HG03135 (cell line): ENCODE measurements at regions not wholly inside any gene's neighbourhood (a gene's known extent, or its start where the extent isn't known, plus 50 kb on each side); places are given as distances from the start of the nearest gene placed in this dataset.

Source experiments
- ATAC-seq: cut with Tn5 transposase; IDR thresholded peaks from one replicate; pipeline ENCODE4 v1.9.1; 2021; ENCODE audit warnings: mild to moderate bottlenecking, moderate library complexity; ENCODE audit not compliant: unreplicated experiment

DNA sequence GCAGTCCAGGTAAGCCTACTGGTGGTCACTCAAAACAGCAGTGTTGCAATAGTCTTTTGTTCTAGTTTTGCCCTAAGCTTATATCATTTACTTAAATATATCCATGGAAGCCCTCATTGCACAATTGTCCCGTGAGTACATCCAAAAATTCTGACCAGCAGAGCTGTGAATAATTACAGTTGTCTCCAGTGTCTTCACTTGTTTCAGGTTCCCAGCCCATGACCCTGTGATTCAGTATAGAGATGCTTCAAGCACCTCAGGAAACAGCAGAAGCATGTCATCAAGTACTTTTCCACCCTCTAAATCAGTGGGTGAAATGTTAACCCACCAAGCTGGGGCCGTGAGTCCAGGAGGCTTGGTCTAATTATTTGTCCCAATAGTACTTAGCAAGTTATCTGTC is 214.9 kb upstream of the RPS6KA3 start:
- ATAC-seq, result no peak

DNA sequence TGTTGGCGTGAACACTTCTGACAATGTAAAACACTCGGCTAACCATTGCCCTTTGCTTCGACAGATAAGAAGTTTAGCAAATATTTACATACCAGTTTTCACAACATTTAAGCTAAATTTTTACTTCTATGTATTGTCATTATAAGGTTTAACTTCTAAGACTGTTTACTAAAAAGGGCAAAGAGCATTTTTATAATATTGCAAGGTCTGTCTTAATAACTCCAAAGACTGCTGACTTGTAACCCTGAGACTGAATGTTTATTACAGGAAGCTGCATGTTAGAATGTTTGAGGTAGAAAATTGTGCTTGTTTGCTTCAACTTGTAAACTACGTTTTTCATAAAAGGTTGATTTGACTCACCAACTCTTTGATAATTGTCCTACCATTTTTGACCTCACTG is 213.2 kb upstream of the RPS6KA3 start:
- no peak for ATAC-seq

DNA sequence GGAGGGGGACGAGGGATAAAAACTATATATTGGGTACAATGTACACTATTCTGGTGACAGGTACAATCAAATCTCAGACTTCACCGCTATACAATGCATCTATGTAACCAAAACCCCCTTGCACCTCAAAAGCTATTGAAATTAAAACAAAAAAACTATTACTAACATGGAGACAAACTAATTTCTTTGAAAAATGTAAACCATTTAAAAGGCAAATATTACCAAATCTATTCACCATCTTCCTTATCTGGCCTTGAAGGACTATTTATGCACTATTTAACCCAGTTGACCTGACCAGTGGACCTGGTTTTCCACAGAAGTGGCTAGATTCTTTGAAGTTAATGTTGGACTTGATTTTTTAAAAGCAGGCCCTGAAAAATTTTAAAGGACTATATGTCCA is 212.3 kb upstream of the RPS6KA3 start:
- ATAC-seq, result no peak

DNA sequence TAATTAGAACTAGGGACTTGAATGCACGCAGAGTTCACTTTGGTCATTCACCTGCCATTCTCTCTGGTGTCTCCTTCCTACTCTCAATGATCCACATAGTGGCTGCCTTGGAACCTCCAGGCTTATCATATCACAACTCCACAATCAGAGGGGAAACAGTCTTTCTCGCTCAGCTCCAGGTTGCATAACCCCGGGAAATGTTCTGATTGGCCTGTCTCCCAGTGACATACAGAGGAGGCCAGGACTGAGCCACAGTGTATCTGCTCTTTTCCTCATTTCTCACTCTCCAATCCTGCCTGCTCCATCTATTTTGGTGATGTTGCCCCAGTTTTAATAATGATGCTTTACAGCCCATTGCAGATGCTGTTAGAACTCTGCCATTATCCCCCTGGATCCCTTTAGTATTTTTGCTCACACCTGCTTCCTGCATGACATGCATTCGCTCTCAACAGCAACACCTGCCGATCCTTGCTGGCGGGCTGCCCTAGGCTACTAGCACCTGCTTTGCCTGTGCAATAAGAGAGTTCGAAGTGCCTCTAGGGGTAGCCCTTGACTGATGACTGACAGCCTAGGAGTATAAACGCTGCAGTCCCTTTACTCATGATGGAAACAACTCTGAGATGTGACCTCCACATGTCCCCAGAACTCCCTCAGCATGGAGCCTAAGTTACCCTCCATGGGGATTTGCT is 211.3 kb upstream of the RPS6KA3 start:
- ATAC-seq, result no peak

GRCh38 chrX:20477219-20477618 is 210.5 kb upstream of the RPS6KA3 start:
- no peak for ATAC-seq

DNA sequence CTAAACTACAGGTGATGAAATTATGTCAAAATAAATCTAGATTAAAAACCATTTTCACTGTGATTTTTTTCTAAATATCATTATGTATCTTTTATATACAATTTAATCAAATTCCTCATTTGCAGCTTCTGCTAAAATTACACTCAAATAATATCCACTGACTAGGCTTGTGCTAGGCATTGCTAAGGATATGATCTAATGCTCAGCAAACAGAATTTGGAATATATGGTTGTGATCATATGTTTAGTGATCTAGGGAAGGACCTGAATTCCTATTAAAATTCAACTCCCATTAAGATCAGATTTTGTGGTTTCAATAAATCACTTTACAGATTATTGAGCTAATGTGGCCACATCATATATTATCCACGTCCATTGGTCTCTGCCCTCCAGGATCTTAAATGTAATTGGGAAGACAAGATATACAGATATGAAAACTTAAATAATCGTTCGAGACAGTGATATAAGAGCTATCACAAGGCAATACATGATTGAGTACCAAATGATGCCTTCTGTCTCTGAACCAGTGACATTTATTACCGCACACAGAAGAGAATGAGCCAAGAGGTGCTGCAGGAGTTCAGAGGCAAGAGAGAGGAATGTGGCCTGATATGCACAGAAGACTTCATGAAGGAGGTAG is 206.0 kb upstream of the RPS6KA3 start:
- ATAC-seq, result no peak

GRCh38 chrX:20472148-20472547 is 205.4 kb upstream of the RPS6KA3 start:
- no peak for ATAC-seq

DNA sequence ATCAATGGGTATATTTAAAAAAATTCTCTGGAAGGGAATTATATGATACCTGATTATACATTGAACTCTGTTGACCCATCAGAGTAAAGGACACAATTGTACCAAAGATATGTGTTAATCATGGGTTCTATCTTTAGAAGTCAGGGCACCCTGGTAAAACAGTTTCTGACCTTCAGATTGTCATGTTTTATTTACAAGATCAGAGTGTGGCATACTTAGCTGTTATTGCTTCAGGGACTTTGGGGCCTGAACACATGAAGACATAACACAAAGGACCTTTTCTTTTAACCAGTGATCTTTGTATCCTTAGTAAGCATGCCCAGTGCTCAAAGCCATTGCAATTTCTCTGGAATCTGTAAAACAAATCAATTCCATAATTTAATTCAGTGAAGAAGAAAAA is 204.8 kb upstream of the RPS6KA3 start:
- ATAC-seq, result no peak

DNA sequence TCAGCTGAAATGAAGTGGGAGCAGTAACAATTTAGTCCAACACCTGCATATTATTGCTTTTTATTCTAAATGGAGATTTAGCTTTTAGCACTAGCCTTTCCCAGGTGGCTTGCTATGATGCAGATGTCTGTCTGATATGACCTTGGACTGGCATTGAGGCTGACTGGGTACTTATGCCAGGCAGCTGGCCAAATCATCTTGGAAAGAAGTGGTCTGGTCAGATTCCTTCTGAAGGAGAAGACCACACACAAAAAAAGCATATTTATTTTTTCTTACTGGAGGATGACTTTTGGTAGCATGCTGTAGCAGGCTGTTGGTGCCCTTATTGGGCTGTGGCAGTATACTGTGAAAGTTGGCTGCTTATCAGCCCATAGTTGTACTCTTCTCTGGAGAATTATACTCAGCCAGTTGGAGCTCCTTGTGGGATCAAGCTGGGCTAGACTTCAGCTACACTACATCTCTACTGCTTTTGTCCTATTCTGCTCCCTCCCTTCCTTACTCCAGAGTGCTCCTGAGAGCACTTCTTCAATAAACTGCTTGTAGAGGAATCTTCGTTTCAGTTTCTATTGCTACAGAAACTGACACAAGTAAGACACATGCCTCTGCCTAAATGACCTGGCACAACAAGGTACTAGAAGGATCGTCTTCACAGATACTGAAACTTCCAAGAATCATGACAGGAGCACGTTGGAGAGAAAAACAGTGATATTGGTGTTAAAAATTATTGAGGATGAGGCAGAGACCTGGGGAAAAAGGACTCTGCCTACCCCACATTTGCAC is 196.8 kb upstream of the RPS6KA3 start:
- ATAC-seq, result no peak

GRCh38 chrX:20461576-20461975 is 194.9 kb upstream of the RPS6KA3 start:
- no peak for ATAC-seq

GRCh38 chrX:20461002-20461401 is 194.3 kb upstream of the RPS6KA3 start:
- no peak for ATAC-seq

DNA sequence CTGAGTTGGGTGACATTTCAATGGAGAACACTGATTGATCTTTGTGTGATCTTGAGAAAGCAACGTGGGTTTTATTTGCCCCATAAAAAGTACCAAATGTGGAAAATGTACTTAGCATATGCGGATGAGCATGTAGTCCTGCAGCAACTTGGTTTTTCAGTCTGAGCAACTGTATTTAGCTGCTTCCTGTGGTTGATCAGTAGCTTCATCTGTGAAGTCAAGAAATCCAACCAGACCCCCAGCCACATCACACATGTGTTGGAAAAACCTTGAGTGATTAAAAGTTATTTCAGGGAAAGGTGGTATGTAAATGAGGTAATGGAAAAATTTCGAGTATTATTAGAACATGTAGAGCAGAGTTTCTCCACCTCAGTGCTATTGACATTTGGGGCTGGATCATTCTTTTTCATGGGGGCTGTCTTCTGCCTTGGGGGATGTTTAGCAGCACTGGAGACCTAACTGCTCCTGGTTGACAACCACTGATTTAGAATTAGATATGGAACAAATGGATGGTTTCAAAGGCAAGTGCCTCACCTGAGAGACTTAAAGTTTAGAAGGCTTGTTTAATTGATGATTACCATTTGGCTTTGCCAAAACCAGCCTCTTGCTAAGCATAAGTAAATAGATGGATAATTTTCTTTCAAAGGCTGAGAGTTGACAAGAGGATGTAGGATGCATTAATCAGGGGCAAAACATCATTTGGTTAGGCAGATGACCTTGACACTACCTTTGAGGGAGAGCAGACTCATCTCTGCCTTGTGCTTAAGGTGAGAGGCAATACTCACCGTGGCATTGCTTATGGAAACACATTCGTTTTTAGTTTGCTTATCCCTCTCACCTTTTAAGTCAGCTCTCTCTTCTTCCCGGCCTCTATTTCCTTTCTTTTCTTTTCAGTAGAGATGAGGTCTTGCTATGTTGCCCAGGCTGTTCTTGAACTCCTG is 193.0 kb upstream of the RPS6KA3 start:
- no peak for ATAC-seq

DNA sequence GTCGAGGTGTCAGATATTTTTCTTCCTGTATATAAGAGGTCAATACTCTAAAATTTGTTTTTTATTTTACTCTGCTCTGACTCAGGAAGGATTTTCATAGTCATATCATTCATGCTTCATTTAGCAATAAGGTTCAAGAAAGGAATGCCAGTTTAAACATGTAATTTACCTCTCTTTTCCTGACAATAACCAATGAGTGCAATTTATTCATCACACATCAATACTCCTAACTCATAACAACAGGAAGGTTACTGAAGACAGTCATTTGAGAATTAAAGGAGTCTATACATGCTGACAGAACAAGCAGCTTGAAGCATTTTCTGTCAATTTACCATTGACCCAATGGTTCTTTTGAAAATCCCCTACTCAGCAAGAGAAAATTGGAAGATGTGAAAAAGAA is 190.3 kb upstream of the RPS6KA3 start:
- ATAC-seq, result no peak

GRCh38 chrX:20455001-20455400 is 188.3 kb upstream of the RPS6KA3 start:
- ATAC-seq, result no peak

DNA sequence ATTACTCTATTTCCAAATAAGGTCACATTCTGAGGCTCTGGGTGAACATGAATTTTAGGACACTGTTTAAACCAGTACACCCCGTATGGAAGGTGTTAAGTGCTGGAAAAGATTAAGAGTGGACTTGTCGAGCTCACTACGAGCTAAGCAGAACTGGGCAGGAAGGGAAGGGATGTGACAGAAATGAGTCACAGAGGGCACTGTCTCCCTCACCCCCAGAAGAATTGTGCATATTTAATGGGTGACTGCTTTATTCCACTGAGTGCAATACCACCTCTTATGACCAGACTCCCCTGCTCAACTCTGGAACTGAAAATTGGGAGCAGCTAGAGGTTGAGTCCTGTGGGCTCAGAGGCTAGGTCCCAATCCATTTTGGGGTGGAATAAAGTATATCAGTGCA is 187.4 kb upstream of the RPS6KA3 start:
- no peak for ATAC-seq

DNA sequence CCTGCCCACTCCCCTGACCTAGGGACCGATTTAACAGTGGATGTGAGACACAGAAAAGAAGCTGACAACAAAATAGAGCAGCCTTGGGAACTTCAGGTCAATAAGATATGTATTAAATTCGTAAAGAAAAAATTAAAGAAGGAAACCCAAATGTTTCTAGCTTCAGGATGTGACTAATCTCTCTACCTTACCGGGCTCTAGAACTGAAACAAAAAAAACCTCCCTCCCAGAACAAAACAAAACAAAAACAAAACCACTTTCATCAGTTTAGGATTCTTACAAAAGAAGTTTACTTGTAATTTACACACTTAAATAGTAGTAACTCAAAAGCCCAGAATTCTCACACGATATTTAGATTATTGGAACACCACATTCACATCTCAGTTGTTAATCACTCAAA is 185.8 kb upstream of the RPS6KA3 start:
- ATAC-seq, result peak; percentile 70

DNA sequence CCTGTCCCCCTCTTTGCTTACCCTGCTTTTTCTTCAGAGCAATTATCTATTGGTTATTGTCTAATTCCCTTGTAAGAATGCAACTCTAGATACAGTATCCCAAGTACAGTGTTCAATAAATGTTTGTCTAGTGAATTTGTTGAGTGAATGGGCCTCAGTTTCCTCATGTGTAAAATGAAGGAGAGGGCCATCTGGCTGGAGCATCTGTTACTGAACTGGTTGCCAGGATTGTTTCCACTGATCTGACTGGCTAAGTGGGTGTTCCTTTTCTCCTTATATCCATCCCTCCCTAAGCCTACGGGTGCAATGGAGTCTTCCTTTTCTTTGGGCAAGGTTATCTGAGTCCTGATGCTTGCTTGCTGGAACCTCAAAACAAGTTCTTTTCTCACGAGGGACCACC is 185.2 kb upstream of the RPS6KA3 start:
- no peak for ATAC-seq

- ATAC-seq, result no peak
Observed at GRCh38 chrX:20445109-20445508, 178.4 kb upstream of the RPS6KA3 start.

DNA sequence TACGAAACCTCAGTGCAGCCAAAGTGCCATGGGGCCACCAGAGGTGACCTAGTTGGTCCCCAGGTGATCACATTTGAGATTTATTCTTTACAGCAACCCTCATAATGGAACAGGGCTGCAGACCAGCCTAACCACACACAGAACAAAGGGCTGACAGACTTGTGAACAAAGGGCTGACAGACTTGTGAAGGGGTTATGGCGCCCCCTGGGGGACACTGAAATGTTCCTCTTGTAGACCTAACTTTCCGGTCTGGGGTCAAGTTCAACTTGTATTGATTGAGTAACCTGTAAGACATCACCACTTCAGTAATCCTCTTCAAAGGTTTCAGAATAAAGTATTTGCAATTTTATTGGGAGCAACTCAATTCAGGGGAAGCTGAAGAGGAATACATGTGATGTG is 175.9 kb upstream of the RPS6KA3 start:
- no peak for ATAC-seq

DNA sequence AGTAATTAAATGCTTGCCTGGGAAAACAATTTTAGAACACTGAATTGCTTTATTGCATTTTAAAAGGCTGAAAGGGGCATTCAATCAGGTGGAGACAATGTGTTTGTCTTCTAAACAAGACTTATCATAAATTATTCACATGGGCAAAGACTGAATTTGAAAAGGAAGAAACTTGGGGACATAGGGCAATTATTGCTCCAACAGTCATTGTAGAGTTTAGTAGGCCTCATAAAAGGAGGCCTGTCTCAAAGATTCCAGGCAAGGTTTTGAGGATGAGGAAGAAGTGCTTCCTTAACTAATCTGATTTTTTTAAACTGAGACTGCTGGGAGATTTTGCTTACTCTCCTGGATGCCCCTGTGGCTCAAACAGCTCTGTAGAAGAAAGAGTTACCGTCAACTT is 174.4 kb upstream of the RPS6KA3 start:
- no peak for ATAC-seq

DNA sequence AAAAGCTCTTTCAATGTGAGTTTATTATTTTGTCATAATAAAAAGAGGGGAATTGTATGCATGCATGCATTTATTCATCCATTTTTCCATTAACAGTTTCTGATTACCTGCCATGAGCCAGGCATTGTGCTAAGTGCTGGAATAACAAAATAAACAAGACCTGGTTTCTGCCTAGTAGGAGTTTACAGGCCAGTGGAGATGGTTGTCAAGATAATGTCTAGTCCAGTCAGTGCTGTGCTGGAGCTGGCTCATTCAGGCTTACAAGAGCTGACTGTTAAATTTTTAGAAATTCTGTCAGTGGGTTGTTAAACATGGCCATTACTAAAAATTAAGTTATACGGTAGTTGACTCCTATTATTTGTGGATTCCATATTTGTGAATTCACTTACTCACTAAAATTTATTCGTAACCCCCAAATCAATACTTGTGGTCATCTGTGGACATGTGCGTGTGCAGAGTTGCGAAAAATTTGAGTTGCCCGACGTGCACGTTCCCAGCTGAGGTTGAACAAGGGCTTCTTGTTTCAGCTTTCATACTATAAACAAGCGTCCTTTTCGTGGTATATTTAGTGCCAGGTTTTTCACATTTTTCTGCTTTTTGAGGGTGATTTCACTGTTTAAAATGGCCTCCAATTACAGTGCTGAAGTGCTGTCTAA is 172.3 kb upstream of the RPS6KA3 start:
- ATAC-seq, result no peak
